GM10248 (cell line): ENCODE measurements at regions not wholly inside any gene's neighbourhood (a gene's known extent, or its start where the extent isn't known, plus 50 kb on each side); places are given as distances from the start of the nearest gene placed in this dataset.

ENCODE experiments used
- CTCF ChIA-PET: fragments of 300-600 bp; sonication (Branson Sonifier 250); formaldehyde crosslinking; extraction: SDS; loops from one replicate; lab custom pipeline; 2021; ENCODE audit warnings: antibody characterized with exemption; lab: Yijun Ruan, JAX
- POLR2A ChIA-PET: fragments of 350-650 bp; sonication (Branson Sonifier 250); formaldehyde crosslinking; extraction: SDS; loops from one replicate; lab custom pipeline; 2020; ENCODE audit warnings: antibody characterized with exemption; lab: Yijun Ruan, JAX
- DNase-seq: peaks from one replicate; pipeline ENCODE4 v3.0.0; 2012; ENCODE audit errors: extremely low spot score
- CTCF ChIP-seq: IDR thresholded peaks from 2 replicates; pipeline ENCODE4 v1.5.1; 2012; ENCODE audit warnings: mild to moderate bottlenecking, low read depth; ENCODE audit errors: extremely low read depth, missing control alignments, control extremely low read depth

GRCh38 chr6:76222189-76222588, 149.7 kb upstream of the IMPG1 start:
- ChIA-PET CTCF (interaction anchor here (2.3 kb wide), 1 partner anchor 11 kb away, joined by 6 read pairs; no protein-coding TSS in a partner anchor), POLR2A (no interaction called here)
- no peak for DNase-seq
- no peak for TF ChIP-seq CTCF

GRCh38 chr6:76221525-76221924, 149.1 kb upstream of the IMPG1 start:
- ChIA-PET POLR2A (no interaction called here), CTCF (interaction anchor here (2.3 kb wide), 1 partner anchor 12 kb away, joined by 6 read pairs; no protein-coding TSS in a partner anchor)
- DNase-seq, result peak; percentile 4
- no peak for TF ChIP-seq CTCF

DNA sequence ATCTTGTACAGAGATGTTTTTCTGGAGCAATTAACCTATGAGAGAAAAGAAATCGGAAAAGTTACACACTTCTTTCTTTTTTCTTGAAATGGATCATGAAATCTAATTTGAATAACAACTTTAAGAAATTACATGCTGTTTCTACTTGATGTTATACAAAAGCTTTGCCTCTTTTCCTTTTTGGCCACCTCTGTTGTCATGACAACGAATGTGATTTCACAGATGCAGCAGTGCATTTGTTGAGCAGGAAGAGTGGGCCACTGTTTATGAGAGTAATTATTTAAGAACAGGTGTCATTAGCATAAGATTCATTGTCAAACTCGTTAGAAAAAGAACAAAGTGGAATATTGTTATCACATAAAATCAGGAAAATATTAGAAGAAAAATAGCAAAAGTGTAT, 148.3 kb upstream of the IMPG1 start:
- DNase-seq, result no peak
- CTCF ChIA-PET, result no interaction called here
- POLR2A ChIA-PET, result no interaction called here
- TF ChIP-seq CTCF, result no peak

GRCh38 chr6:76217606-76218005, 145.1 kb upstream of the IMPG1 start:
- no peak for DNase-seq
- ChIA-PET CTCF (interaction anchor here (0.7 kb wide), 1 partner anchor 8 kb away, joined by 4 read pairs; no protein-coding TSS in a partner anchor), POLR2A (no interaction called here)
- TF ChIP-seq CTCF, result no peak

- POLR2A ChIA-PET, result no interaction called here
- TF ChIP-seq CTCF, result no peak
- DNase-seq, result no peak
These were observed 142.1 kb upstream of the IMPG1 start for GRCh38 chr6:76214546-76214945.

GRCh38 chr6:76174722-76175121, 102.3 kb upstream of the IMPG1 start:
- DNase-seq, result no peak
- POLR2A ChIA-PET, result no interaction called here
- no peak for TF ChIP-seq CTCF
- CTCF ChIA-PET, result no interaction called here

More at GRCh38 chr6:76214546-76214945, 142.1 kb upstream of the IMPG1 start:
- CTCF ChIA-PET, result no interaction called here
